Tibial nerve (tissue), 4 donors: ENCODE measurements at regions not wholly inside any gene's neighbourhood (a gene's known extent, or its start where the extent isn't known, plus 50 kb on each side); places are given as distances from the start of the nearest gene placed in this dataset.

ENCODE experiments used
- DNase-seq, 2 donors: peaks; one replicate each; pipeline ENCODE4 v3.0.0-alpha.2; 2019; ENCODE audit warnings: low spot score in 2 of 2
- H3K27ac ChIP-seq, 4 donors: fragments of 200-600 bp; sonication (generic) in 3 of 4; one replicate each; pipeline ENCODE4 v1.5.1; 2017 to 2019; ENCODE audit warnings: mild to moderate bottlenecking in 1 of 4
- H3K27me3 ChIP-seq, 2 donors: fragments of 200-600 bp; sonication (generic) in 1 of 2; one replicate each; pipeline versions ENCODE4 v1.5.1 to v1.6.0; 2017 to 2019
- H3K36me3 ChIP-seq, 3 donors: fragments of 200-600 bp; sonication (generic); one replicate each; pipeline ENCODE4 v1.5.1; 2018 to 2019
- H3K4me1 ChIP-seq, 4 donors: fragments of 200-600 bp; sonication (generic) in 3 of 4; one replicate each; pipeline ENCODE4 v1.5.1; 2017 to 2019
- H3K4me3 ChIP-seq, 4 donors: fragments of 200-600 bp; sonication (generic) in 3 of 4; one replicate each; pipeline ENCODE4 v1.5.1; 2017 to 2019; ENCODE audit warnings: mild to moderate bottlenecking in 1 of 4, moderate library complexity in 1 of 4
- H3K9me3 ChIP-seq, 4 donors: fragments of 200-600 bp; sonication (generic) in 3 of 4; one replicate each; pipeline ENCODE4 v1.5.1; 2017 to 2019
- CTCF ChIP-seq, 5 experiments: fragments of 200-600 bp in 3 of 5; fragments of 450-650 bp in 2 of 5; sonication (generic) in 3 of 5; IDR thresholded peaks; one replicate each; pipeline ENCODE4 v1.5.1; 2016 to 2019; ENCODE audit warnings: antibody characterized with exemption in 5 of 5, mild to moderate bottlenecking in 3 of 5, moderate library complexity in 2 of 5
- EP300 ChIP-seq, 2 donors: sonication (generic); formaldehyde crosslinking; IDR thresholded peaks; one replicate each; pipeline ENCODE4 v1.6.1; 2017; ENCODE audit warnings: antibody characterized with exemption in 2 of 2, mild to moderate bottlenecking in 1 of 2
- POLR2A ChIP-seq, 2 donors: fragments of 450-650 bp; IDR thresholded peaks; one replicate each; pipeline ENCODE4 v1.6.1; 2017; ENCODE audit warnings: antibody characterized with exemption in 2 of 2, mild to moderate bottlenecking in 2 of 2, moderate library complexity in 2 of 2
- WGBS, 2 donors: methylation state at CpG; one replicate each; pipeline ENCODE4 v1.1.5; 2018; 5-methylcytosine and 5-hydroxymethylcytosine counted together

- no peak for DNase-seq
- Histone ChIP-seq H3K27me3 (no peaks in the 10 kb centered on the region), H3K36me3 (no peaks in the 10 kb centered on the region), H3K27ac (no peak overlapping the region), H3K4me3 (no peak overlapping the region), H3K9me3 (peaks cover 0 to 7% (median 0%) of the 10 kb centered on the region in 4 donors), H3K4me1 (no peaks in the 10 kb centered on the region)
- TF ChIP-seq EP300 (IDR thresholded peaks at IDR 0.05) (no peak), CTCF (IDR thresholded peaks at IDR 0.05) (no peak), POLR2A (IDR thresholded peaks at IDR 0.05) (no peak)
- WGBS, 2 donors, result 95 to 97% methylated on average over 25 to 30 of the region's 35 CpGs
These were observed 788.4 kb downstream of the TLE4 start for GRCh38 chr9:80359941-80360881.

- H3K27me3 ChIP-seq, result no peaks in the 10 kb centered on the region
- H3K27ac ChIP-seq, result no peak overlapping the region
- TF ChIP-seq EP300 (IDR thresholded peaks at IDR 0.05), result no peak
- DNase-seq, result no peak
- H3K9me3 ChIP-seq, result no peaks in the 10 kb centered on the region
- WGBS, 2 donors, result 95 to 96% methylated on average over 10 to 11 of the region's 11 CpGs
- H3K4me3 ChIP-seq, result no peak overlapping the region
- H3K36me3 ChIP-seq, result no peaks in the 10 kb centered on the region
- no peaks in the 10 kb centered on the region for H3K4me1 ChIP-seq
These were observed 787.5 kb downstream of the TLE4 start for GRCh38 chr9:80359291-80359690.

GRCh38 chr9:80352967-80353366 is 781.2 kb downstream of the TLE4 start:
- DNase-seq, result no peak
- WGBS, 2 donors, result 98 to 100% methylated on average over 2 of the region's 2 CpGs
- TF ChIP-seq EP300 (IDR thresholded peaks at IDR 0.05) (no peak), CTCF (IDR thresholded peaks at IDR 0.05) (no peak), POLR2A (IDR thresholded peaks at IDR 0.05) (no peak)
- H3K27me3 ChIP-seq, result no peaks in the 10 kb centered on the region
- no peaks in the 10 kb centered on the region for H3K4me1 ChIP-seq
- no peaks in the 10 kb centered on the region for H3K36me3 ChIP-seq
- H3K27ac ChIP-seq, result no peak overlapping the region
- no peak overlapping the region for H3K4me3 ChIP-seq
- no peaks in the 10 kb centered on the region for H3K9me3 ChIP-seq

- no peak overlapping the region for H3K27ac ChIP-seq
- no peak overlapping the region for H3K4me3 ChIP-seq
- no peaks in the 10 kb centered on the region for H3K9me3 ChIP-seq
- no peak for TF ChIP-seq EP300 (IDR thresholded peaks at IDR 0.05)
- no peak for TF ChIP-seq POLR2A (IDR thresholded peaks at IDR 0.05)
- TF ChIP-seq CTCF (IDR thresholded peaks at IDR 0.05), result no peak
- WGBS, 2 donors, result 69 to 81% methylated on average over 1 of the region's 1 CpG
- H3K27me3 ChIP-seq, result no peaks in the 10 kb centered on the region
- no peak for DNase-seq
- H3K36me3 ChIP-seq, result no peaks in the 10 kb centered on the region
- H3K4me1 ChIP-seq, result no peaks in the 10 kb centered on the region
These were observed 779.8 kb downstream of the TLE4 start for GRCh38 chr9:80351612-80352011.

- no peaks in the 10 kb centered on the region for H3K27me3 ChIP-seq
- peaks cover 0 to 3% (median 0%) of the 10 kb centered on the region in 4 donors for H3K9me3 ChIP-seq
- 63 to 69% methylated on average over 3 of the region's 3 CpGs for WGBS, 2 donors
- H3K36me3 ChIP-seq, result no peaks in the 10 kb centered on the region
- TF ChIP-seq POLR2A (IDR thresholded peaks at IDR 0.05), result no peak
- no peak for TF ChIP-seq EP300 (IDR thresholded peaks at IDR 0.05)
- TF ChIP-seq CTCF (IDR thresholded peaks at IDR 0.05), result no peak
- peaks cover 0 to under 1% (median 0%) of the 10 kb centered on the region in 4 donors for H3K4me1 ChIP-seq
- DNase-seq, result no peak
- H3K4me3 ChIP-seq, result no peak overlapping the region
- no peak overlapping the region for H3K27ac ChIP-seq
These were observed 754.3 kb downstream of the TLE4 start for GRCh38 chr9:80326105-80326504.
